Activated naive CD8-positive, alpha-beta T cell treated with anti-CD3 and anti-CD28 coated beads, Interleukin-2, amount 10 ng/mL, durations not matched to agents 7 days and 5 days (primary cell): ENCODE measurements at regions not wholly inside any gene's neighbourhood (a gene's known extent, or its start where the extent isn't known, plus 50 kb on each side); places are given as distances from the start of the nearest gene placed in this dataset.
"Not testable (repeated sequence)": the region's sequence is repeated elsewhere in the genome, so short reads cannot be mapped to it uniquely, and the experiment has no call there.

Experiments used
- ATAC-seq: fragments of 150-1000 bp; cut with Tn5 transposase; one replicate; pipeline ENCODE4 v1.10.0; 2021; ENCODE audit warnings: low read depth, moderate library complexity
- POLR2A ChIA-PET: fragments of 350-600 bp; sonication (Branson Sonifier 250); formaldehyde crosslinking; loops from one replicate; lab custom pipeline; 2021; ENCODE audit warnings: antibody characterized with exemption; lab: Charles Lee
- DNase-seq: peaks from one replicate; pipeline ENCODE4 v3.0.0; 2021
- H3K27ac Mint-ChIP-seq: one replicate; pipeline ENCODE4 v1.8.0; 2022; ENCODE audit warnings: mild to moderate bottlenecking, mixed read lengths
- H3K27me3 Mint-ChIP-seq: one replicate; pipeline ENCODE4 v1.8.0; 2022; ENCODE audit warnings: mild to moderate bottlenecking, moderate library complexity, mixed read lengths
- H3K36me3 Mint-ChIP-seq: one replicate; pipeline ENCODE4 v1.8.0; 2021; ENCODE audit warnings: mild to moderate bottlenecking, mixed read lengths
- H3K4me1 Mint-ChIP-seq: one replicate; pipeline ENCODE4 v1.8.0; 2021; ENCODE audit warnings: mixed read lengths
- H3K4me3 Mint-ChIP-seq: one replicate; pipeline ENCODE4 v1.8.0; 2022; ENCODE audit warnings: mild to moderate bottlenecking, moderate library complexity, mixed read lengths
- H3K9me3 Mint-ChIP-seq: one replicate; pipeline ENCODE4 v1.8.0; 2021; ENCODE audit warnings: mixed read lengths

GRCh38 chr3:69688400-69688799 lies 50.9 kb upstream of the MITF start:
- DNase-seq (no peak), ATAC-seq (no peak)
- Mint-ChIP-seq H3K36me3 (no peaks in the 10 kb centered on the region), H3K27me3 (no peaks in the 10 kb centered on the region), H3K4me3 (no peak overlapping the region), H3K4me1 (no peaks in the 10 kb centered on the region), H3K9me3 (no peaks in the 10 kb centered on the region), H3K27ac (no peak overlapping the region)
- POLR2A ChIA-PET, result no interaction called here

GRCh38 chr3:69687641-69688040 lies 51.6 kb upstream of the MITF start:
- no peak overlapping the region for H3K27ac Mint-ChIP-seq
- H3K36me3 Mint-ChIP-seq, result no peaks in the 10 kb centered on the region
- no peak overlapping the region for H3K4me3 Mint-ChIP-seq
- H3K9me3 Mint-ChIP-seq, result no peaks in the 10 kb centered on the region
- POLR2A ChIA-PET, result no interaction called here
- ATAC-seq (no peak), DNase-seq (no peak)
- no peaks in the 10 kb centered on the region for H3K4me1 Mint-ChIP-seq
- H3K27me3 Mint-ChIP-seq, result no peaks in the 10 kb centered on the region

- H3K4me1 Mint-ChIP-seq, result no peaks in the 10 kb centered on the region
- no peak for ATAC-seq
- no peak for DNase-seq
- H3K36me3 Mint-ChIP-seq, result no peaks in the 10 kb centered on the region
- no peak overlapping the region for H3K4me3 Mint-ChIP-seq
- H3K27me3 Mint-ChIP-seq, result no peaks in the 10 kb centered on the region
- no peaks in the 10 kb centered on the region for H3K9me3 Mint-ChIP-seq
- POLR2A ChIA-PET, result no interaction called here
- H3K27ac Mint-ChIP-seq, result no peak overlapping the region
Measured at GRCh38 chr3:69686056-69686455, 53.2 kb upstream of the MITF start.

- Mint-ChIP-seq H3K4me3 (no peak overlapping the region), H3K27ac (no peak overlapping the region), H3K27me3 (no peaks in the 10 kb centered on the region), H3K9me3 (no peaks in the 10 kb centered on the region), H3K4me1 (no peaks in the 10 kb centered on the region), H3K36me3 (no peaks in the 10 kb centered on the region)
- ATAC-seq, result no peak
- no peak for DNase-seq
- POLR2A ChIA-PET, result no interaction called here
Measured at GRCh38 chr3:69684309-69684961, 54.8 kb upstream of the MITF start.

GRCh38 chr3:69683082-69683806 lies 56.0 kb upstream of the MITF start:
- POLR2A ChIA-PET, result no interaction called here
- Mint-ChIP-seq H3K4me1 (no peaks in the 10 kb centered on the region), H3K27me3 (peaks cover 5% of the 10 kb centered on the region), H3K9me3 (no peaks in the 10 kb centered on the region), H3K27ac (no peak overlapping the region), H3K36me3 (no peaks in the 10 kb centered on the region), H3K4me3 (no peak overlapping the region)
- ATAC-seq (no peak), DNase-seq (no peak)

GRCh38 chr3:69677456-69677855 lies 61.8 kb upstream of the MITF start:
- H3K36me3 Mint-ChIP-seq, H3K4me3 Mint-ChIP-seq, H3K4me1 Mint-ChIP-seq, H3K27me3 Mint-ChIP-seq, POLR2A ChIA-PET, ATAC-seq, H3K9me3 Mint-ChIP-seq, DNase-seq, H3K27ac Mint-ChIP-seq: not testable (repeated sequence)

GRCh38 chr3:69675786-69676530 lies 63.3 kb upstream of the MITF start:
- ATAC-seq, result no peak
- DNase-seq, result no peak
- Mint-ChIP-seq H3K27me3 (peaks cover 5% of the 10 kb centered on the region), H3K9me3 (no peaks in the 10 kb centered on the region), H3K4me1 (no peaks in the 10 kb centered on the region), H3K36me3 (no peaks in the 10 kb centered on the region), H3K4me3 (no peak overlapping the region), H3K27ac (no peak overlapping the region)
- POLR2A ChIA-PET, result no interaction called here

GRCh38 chr3:69674752-69675151 lies 64.5 kb upstream of the MITF start:
- Mint-ChIP-seq H3K4me1 (no peaks in the 10 kb centered on the region), H3K4me3 (no peak overlapping the region), H3K9me3 (no peaks in the 10 kb centered on the region), H3K27ac (no peak overlapping the region), H3K27me3 (peaks cover 5% of the 10 kb centered on the region), H3K36me3 (no peaks in the 10 kb centered on the region)
- ATAC-seq, result no peak
- no peak for DNase-seq
- POLR2A ChIA-PET, result no interaction called here

- Mint-ChIP-seq H3K36me3 (no peaks in the 10 kb centered on the region), H3K27ac (no peak overlapping the region), H3K4me3 (no peak overlapping the region), H3K4me1 (no peaks in the 10 kb centered on the region), H3K27me3 (no peaks in the 10 kb centered on the region), H3K9me3 (no peaks in the 10 kb centered on the region)
- POLR2A ChIA-PET, result no interaction called here
- no peak for ATAC-seq
- DNase-seq, result no peak
Measured at GRCh38 chr3:69671082-69671952, 67.9 kb upstream of the MITF start.

- H3K4me1 Mint-ChIP-seq, result no peaks in the 10 kb centered on the region
- DNase-seq, result no peak
- no peak for ATAC-seq
- POLR2A ChIA-PET, result no interaction called here
- no peaks in the 10 kb centered on the region for H3K36me3 Mint-ChIP-seq
- peaks cover 6% of the 10 kb centered on the region for H3K27me3 Mint-ChIP-seq
- H3K9me3 Mint-ChIP-seq, result no peaks in the 10 kb centered on the region
- no peak overlapping the region for H3K4me3 Mint-ChIP-seq
- no peak overlapping the region for H3K27ac Mint-ChIP-seq
Measured at GRCh38 chr3:69669070-69669469, 70.2 kb upstream of the MITF start.

- DNase-seq, result no peak
Measured at GRCh38 chr3:69665026-69665737, 74.1 kb upstream of the MITF start.

GRCh38 chr3:69660631-69661030 lies 78.6 kb upstream of the MITF start:
- no peak for ATAC-seq
- DNase-seq, result no peak
- POLR2A ChIA-PET, result no interaction called here
- no peaks in the 10 kb centered on the region for H3K4me1 Mint-ChIP-seq
- no peaks in the 10 kb centered on the region for H3K36me3 Mint-ChIP-seq
- no peak overlapping the region for H3K27ac Mint-ChIP-seq
- peaks cover 3% of the 10 kb centered on the region for H3K27me3 Mint-ChIP-seq
- H3K9me3 Mint-ChIP-seq, result peaks cover 2% of the 10 kb centered on the region
- no peak overlapping the region for H3K4me3 Mint-ChIP-seq

More at GRCh38 chr3:69665026-69665737, 74.1 kb upstream of the MITF start:
- Mint-ChIP-seq H3K27ac (no peak overlapping the region), H3K4me1 (no peaks in the 10 kb centered on the region), H3K36me3 (no peaks in the 10 kb centered on the region), H3K27me3 (peaks cover 6% of the 10 kb centered on the region), H3K9me3 (no peaks in the 10 kb centered on the region), H3K4me3 (no peak overlapping the region)
- POLR2A ChIA-PET, result no interaction called here
- no peak for ATAC-seq
